ENCODE measurements at regions not wholly inside any gene's neighbourhood (a gene's known extent, or its start where the extent isn't known, plus 50 kb on each side); places are given as distances from the start of the nearest gene placed in this dataset.

- no peaks in the 10 kb centered on the region for H3K36me3 ChIP-seq (ENCODE audit: insufficient read depth, low read length, poor library complexity, severe bottlenecking)
- BruUV-seq (replicated peaks) = no TSS peak
- H3K27me3 ChIP-seq (replicated peaks; ENCODE audit: insufficient read depth, low read depth, low read length, poor library complexity) = no peaks in the 10 kb centered on the region
- no peak overlapping the region for H3K27ac ChIP-seq (ENCODE audit: low read depth, low read length, poor library complexity, severe bottlenecking)
- H3K9me3 ChIP-seq (ENCODE audit: low read depth, low read length, poor library complexity, severe bottlenecking) = no peaks in the 10 kb centered on the region
- H3K4me1 ChIP-seq (ENCODE audit: insufficient read depth, low read length, poor library complexity, severe bottlenecking) = no peaks in the 10 kb centered on the region
- DNase-seq (ENCODE audit: low spot score) = no peak
- TF ChIP-seq EZH2 (IDR thresholded peaks at IDR 0.05; ENCODE audit: borderline replicate concordance, low read depth, low read length, poor library complexity, severe bottlenecking) (no peak), CTCF (conservative IDR thresholded peaks at IDR 0.05; ENCODE audit: low read depth, low read length) (no peak)
- POLR2A ChIA-PET (ENCODE audit: low non-redundant PET) = no interaction called here
- CTCF ChIA-PET = no interaction called here
- intact Hi-C loops (cut with micrococcal nuclease; ENCODE audit: unreplicated experiment) = no loop called here
- no peak overlapping the region for H3K4me3 ChIP-seq (ENCODE audit: low read depth, low read length, poor library complexity, severe bottlenecking)
Observed at GRCh38 chr18:43876286-43876685, 599.0 kb upstream of the SYT4 start.

DNA sequence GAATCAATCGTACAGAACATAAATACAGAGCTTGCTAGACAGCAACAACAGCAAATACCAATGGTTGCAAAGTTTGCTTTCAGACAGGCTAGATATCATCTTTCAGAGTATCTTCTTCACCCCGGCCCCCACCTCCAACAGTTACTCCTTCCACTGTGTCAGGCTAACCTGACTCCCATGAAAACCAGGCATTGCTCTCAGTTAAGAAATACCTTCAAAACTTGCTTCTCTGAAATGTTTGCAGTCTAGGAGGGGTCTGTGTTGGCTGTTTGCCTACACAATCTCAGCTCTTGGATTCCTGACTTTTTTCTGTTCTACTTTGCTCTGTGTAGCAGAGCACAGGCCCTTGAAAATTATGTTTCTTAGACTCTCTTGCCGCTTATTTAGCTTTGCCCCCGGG, 599.5 kb upstream of the SYT4 start:
- Histone ChIP-seq H3K4me3 (ENCODE audit: low read depth, low read length, poor library complexity, severe bottlenecking) (no peak overlapping the region), H3K4me1 (ENCODE audit: insufficient read depth, low read length, poor library complexity, severe bottlenecking) (no peaks in the 10 kb centered on the region), H3K27ac (ENCODE audit: low read depth, low read length, poor library complexity, severe bottlenecking) (no peak overlapping the region), H3K9me3 (ENCODE audit: low read depth, low read length, poor library complexity, severe bottlenecking) (no peaks in the 10 kb centered on the region), H3K36me3 (ENCODE audit: insufficient read depth, low read length, poor library complexity, severe bottlenecking) (no peaks in the 10 kb centered on the region), H3K27me3 (replicated peaks; ENCODE audit: insufficient read depth, low read depth, low read length, poor library complexity) (no peaks in the 10 kb centered on the region)
- BruUV-seq (replicated peaks) = no TSS peak
- no peak for DNase-seq (ENCODE audit: low spot score)
- ChIA-PET CTCF (no interaction called here), POLR2A (ENCODE audit: low non-redundant PET) (no interaction called here)
- intact Hi-C loops (cut with micrococcal nuclease; ENCODE audit: unreplicated experiment) = no loop called here
- TF ChIP-seq EZH2 (IDR thresholded peaks at IDR 0.05; ENCODE audit: borderline replicate concordance, low read depth, low read length, poor library complexity, severe bottlenecking) (no peak), CTCF (conservative IDR thresholded peaks at IDR 0.05; ENCODE audit: low read depth, low read length) (no peak)

DNA sequence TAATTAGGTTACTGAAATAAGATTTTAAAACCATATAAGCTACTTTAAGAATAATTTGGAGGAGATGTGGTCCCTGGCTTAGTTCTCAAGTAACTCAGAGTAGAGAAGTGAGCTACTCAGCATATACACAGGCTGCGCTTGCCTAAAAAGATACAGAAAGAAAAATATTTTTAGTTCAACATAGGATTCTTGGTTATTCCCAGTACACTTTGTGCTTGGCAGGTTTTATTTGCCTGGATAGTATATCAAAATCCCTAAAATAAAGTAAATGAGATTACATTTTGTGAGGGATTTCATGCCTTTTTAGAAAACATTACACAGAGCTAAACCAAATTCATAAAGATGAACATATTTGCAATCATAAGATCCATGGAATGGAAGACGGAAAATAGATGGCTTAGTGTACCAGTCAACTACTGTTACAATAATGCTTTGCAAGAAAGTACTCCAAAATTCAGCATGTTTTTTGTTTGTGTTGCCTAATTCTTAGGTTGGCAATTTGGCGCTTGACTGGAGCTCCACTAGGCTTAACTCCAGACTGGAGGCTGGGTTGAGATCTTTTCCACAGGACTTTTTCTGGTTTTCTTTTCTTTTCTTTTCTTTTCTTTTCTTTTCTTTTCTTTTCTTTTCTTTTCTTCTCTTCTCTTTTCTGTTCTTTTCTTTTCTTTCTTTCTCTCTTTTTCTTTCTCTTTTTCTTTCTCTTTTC, 600.5 kb upstream of the SYT4 start:
- Histone ChIP-seq H3K9me3 (ENCODE audit: low read depth, low read length, poor library complexity, severe bottlenecking) (no peaks in the 10 kb centered on the region), H3K4me3 (ENCODE audit: low read depth, low read length, poor library complexity, severe bottlenecking) (no peak overlapping the region), H3K4me1 (ENCODE audit: insufficient read depth, low read length, poor library complexity, severe bottlenecking) (no peaks in the 10 kb centered on the region), H3K27ac (ENCODE audit: low read depth, low read length, poor library complexity, severe bottlenecking) (no peak overlapping the region), H3K27me3 (replicated peaks; ENCODE audit: insufficient read depth, low read depth, low read length, poor library complexity) (no peaks in the 10 kb centered on the region), H3K36me3 (ENCODE audit: insufficient read depth, low read length, poor library complexity, severe bottlenecking) (no peaks in the 10 kb centered on the region)
- TF ChIP-seq EZH2 (IDR thresholded peaks at IDR 0.05; ENCODE audit: borderline replicate concordance, low read depth, low read length, poor library complexity, severe bottlenecking) (no peak), CTCF (conservative IDR thresholded peaks at IDR 0.05; ENCODE audit: low read depth, low read length) (no peak)
- ChIA-PET CTCF (no interaction called here), POLR2A (ENCODE audit: low non-redundant PET) (no interaction called here)
- intact Hi-C loops (cut with micrococcal nuclease; ENCODE audit: unreplicated experiment) = no loop called here
- DNase-seq (ENCODE audit: low spot score) = no peak
- no TSS peak for BruUV-seq (replicated peaks)

Measured in A673 (cell line).